ENCODE measurements at regions not wholly inside any gene's neighbourhood (a gene's known extent, or its start where the extent isn't known, plus 50 kb on each side); places are given as distances from the start of the nearest gene placed in this dataset.
"Not testable (repeated sequence)": the region's sequence is repeated elsewhere in the genome, so short reads cannot be mapped to it uniquely, and the experiment has no call there.

DNA sequence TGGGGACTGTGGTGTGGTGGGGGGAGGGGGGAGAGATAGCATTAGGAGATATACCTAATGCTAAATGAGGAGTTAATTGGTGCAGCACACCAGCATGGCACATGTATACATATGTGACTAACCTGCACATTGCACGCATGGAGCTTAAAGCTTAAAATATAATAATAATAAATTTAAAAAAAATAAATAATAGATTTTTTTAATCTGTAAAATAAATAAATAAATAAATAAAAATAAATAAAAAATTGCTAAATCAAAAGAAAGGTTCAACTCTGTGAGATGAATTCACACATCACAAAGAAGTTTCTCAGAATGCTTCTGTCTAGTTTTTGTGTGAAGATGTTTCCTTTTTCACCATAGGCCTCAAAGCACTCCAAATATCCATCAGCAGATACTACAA, 1793.7 kb downstream of the UQCRFS1 start:
- intact Hi-C loops (cut with DNase I); H3K4me1 ChIP-seq (ENCODE audit: control insufficient read depth in 2 of 3, insufficient read depth in 2 of 3, low read depth in 1 of 3, low read length in 3 of 3); H3K9me3 ChIP-seq (ENCODE audit: control insufficient read depth in 2 of 3, insufficient read depth in 1 of 3, low read length in 3 of 3); H3K36me3 ChIP-seq (ENCODE audit: control insufficient read depth in 2 of 3, insufficient read depth in 3 of 3, low read length in 3 of 3); H3K4me3 ChIP-seq (ENCODE audit: low read length in 3 of 3); H3K9ac ChIP-seq (ENCODE audit: low read length in 3 of 3); DNase-seq; FAIRE-seq; H3K27me3 ChIP-seq (ENCODE audit: control insufficient read depth, insufficient read depth, low read length); H3K27ac ChIP-seq (ENCODE audit: low read depth in 2 of 2, low read length in 2 of 2): not testable (repeated sequence)

DNA sequence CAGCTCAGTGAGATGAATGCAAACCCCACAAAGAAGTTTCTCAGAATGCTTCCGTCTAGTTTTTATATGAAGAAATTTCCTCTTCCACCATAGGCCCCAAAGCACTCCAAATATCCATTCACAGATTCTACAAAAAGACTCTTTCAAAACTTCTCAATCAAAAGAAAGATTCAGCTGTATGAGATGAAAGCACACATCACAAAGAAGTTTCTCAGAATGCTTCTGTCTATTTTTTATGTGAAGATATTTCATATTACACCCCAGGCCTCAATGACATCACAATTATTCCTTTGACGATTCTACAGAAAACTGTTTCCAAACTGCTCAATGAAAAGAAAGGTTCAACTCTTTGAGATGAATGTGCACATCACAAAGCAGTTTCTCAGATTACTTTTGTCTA, 1819.4 kb downstream of the UQCRFS1 start:
- intact Hi-C loops (cut with DNase I): no loop called here
- Histone ChIP-seq H3K9me3 (ENCODE audit: control insufficient read depth in 2 of 3, insufficient read depth in 1 of 3, low read length in 3 of 3) (peaks cover 0 to 22% (median 3%) of the 10 kb centered on the region in 3 donors), H3K4me1 (ENCODE audit: control insufficient read depth in 2 of 3, insufficient read depth in 2 of 3, low read depth in 1 of 3, low read length in 3 of 3) (no peaks in the 10 kb centered on the region), H3K9ac (ENCODE audit: low read length in 3 of 3) (no peak overlapping the region), H3K4me3 (ENCODE audit: low read length in 3 of 3) (no peak overlapping the region), H3K27ac (ENCODE audit: low read depth in 2 of 2, low read length in 2 of 2) (no peak overlapping the region), H3K36me3 (ENCODE audit: control insufficient read depth in 2 of 3, insufficient read depth in 3 of 3, low read length in 3 of 3) (no peaks in the 10 kb centered on the region), H3K27me3 (ENCODE audit: control insufficient read depth, insufficient read depth, low read length) (no peaks in the 10 kb centered on the region)
- TF ChIP-seq, protein P1, sequence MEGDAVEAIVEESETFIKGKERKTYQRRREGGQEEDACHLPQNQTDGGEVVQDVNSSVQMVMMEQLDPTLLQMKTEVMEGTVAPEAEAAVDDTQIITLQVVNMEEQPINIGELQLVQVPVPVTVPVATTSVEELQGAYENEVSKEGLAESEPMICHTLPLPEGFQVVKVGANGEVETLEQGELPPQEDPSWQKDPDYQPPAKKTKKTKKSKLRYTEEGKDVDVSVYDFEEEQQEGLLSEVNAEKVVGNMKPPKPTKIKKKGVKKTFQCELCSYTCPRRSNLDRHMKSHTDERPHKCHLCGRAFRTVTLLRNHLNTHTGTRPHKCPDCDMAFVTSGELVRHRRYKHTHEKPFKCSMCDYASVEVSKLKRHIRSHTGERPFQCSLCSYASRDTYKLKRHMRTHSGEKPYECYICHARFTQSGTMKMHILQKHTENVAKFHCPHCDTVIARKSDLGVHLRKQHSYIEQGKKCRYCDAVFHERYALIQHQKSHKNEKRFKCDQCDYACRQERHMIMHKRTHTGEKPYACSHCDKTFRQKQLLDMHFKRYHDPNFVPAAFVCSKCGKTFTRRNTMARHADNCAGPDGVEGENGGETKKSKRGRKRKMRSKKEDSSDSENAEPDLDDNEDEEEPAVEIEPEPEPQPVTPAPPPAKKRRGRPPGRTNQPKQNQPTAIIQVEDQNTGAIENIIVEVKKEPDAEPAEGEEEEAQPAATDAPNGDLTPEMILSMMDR (IDR thresholded peaks at IDR 0.05; ENCODE audit: borderline replicate concordance, extremely low read depth, insufficient read depth): no peak
- DNase-seq: no peak
- FAIRE-seq: no peak

DNA sequence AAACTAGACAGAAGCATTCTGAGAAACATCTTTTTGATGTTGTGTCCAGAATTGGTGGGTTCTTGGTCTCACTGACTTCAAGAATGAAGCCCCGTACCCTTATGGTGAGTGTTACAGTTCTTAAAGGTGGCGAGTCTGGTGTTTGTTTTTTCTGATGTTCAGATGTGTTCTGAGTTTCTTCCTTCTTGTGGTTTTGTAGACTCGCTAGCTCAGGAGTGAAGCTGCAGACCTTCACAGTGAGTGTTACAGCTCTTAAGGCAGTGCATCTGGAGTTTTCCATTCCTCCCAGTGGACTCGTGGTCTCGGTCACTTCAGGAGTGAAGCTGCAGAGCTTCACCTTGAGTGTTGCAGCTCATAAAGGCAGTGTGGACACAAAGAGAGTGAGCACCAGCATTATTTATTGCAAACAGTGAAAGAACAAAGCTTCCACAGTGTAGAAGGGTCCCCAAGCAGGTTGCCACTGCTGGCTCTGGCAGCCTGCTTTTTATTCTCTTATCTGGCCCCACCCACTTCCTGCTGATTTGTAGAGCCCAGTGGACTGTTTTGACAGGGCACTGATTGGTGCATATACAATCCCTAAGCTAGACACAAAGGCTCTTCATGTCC, 1820.8 kb downstream of the UQCRFS1 start:
- Histone ChIP-seq H3K4me1 (ENCODE audit: control insufficient read depth in 2 of 3, insufficient read depth in 2 of 3, low read depth in 1 of 3, low read length in 3 of 3) (no peaks in the 10 kb centered on the region), H3K36me3 (ENCODE audit: control insufficient read depth in 2 of 3, insufficient read depth in 3 of 3, low read length in 3 of 3) (no peaks in the 10 kb centered on the region), H3K4me3 (ENCODE audit: low read length in 3 of 3) (no peak overlapping the region), H3K9me3 (ENCODE audit: control insufficient read depth in 2 of 3, insufficient read depth in 1 of 3, low read length in 3 of 3) (peaks cover 0 to 27% (median 3%) of the 10 kb centered on the region in 3 donors), H3K27me3 (ENCODE audit: control insufficient read depth, insufficient read depth, low read length) (no peaks in the 10 kb centered on the region), H3K27ac (ENCODE audit: low read depth in 2 of 2, low read length in 2 of 2) (no peak overlapping the region), H3K9ac (ENCODE audit: low read length in 3 of 3) (no peak overlapping the region)
- DNase-seq (peak in 1 of 5 donors; percentile 7), FAIRE-seq (no peak)
- intact Hi-C loops (cut with DNase I): no loop called here
- TF ChIP-seq, protein P1 (IDR thresholded peaks at IDR 0.05; ENCODE audit: borderline replicate concordance, extremely low read depth, insufficient read depth): no peak

DNA sequence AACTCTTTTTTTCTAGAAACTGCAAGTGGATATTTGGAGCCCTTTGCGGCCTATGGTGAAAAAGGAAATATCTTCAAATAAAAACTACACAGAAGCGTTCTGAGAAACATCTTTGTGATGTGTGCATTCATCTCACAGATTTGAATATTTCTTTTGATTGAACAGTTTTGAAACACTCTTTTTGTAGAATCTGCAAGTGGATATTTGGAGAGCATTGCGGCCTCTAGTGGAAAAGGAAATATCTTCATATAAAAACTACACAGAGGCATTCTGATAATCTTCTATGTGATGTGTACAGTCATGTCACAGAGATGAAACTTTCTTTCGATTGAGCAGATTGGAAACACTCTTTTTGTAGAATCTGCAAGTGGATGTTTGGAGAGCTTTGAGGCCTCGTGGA, 1833.6 kb downstream of the UQCRFS1 start:
- intact Hi-C loops (cut with DNase I); H3K36me3 ChIP-seq (ENCODE audit: control insufficient read depth in 2 of 3, insufficient read depth in 3 of 3, low read length in 3 of 3); H3K4me3 ChIP-seq (ENCODE audit: low read length in 3 of 3); H3K9ac ChIP-seq (ENCODE audit: low read length in 3 of 3); H3K4me1 ChIP-seq (ENCODE audit: control insufficient read depth in 2 of 3, insufficient read depth in 2 of 3, low read depth in 1 of 3, low read length in 3 of 3); FAIRE-seq; H3K9me3 ChIP-seq (ENCODE audit: control insufficient read depth in 2 of 3, insufficient read depth in 1 of 3, low read length in 3 of 3); DNase-seq; H3K27me3 ChIP-seq (ENCODE audit: control insufficient read depth, insufficient read depth, low read length); H3K27ac ChIP-seq (ENCODE audit: low read depth in 2 of 2, low read length in 2 of 2): not testable (repeated sequence)

DNA sequence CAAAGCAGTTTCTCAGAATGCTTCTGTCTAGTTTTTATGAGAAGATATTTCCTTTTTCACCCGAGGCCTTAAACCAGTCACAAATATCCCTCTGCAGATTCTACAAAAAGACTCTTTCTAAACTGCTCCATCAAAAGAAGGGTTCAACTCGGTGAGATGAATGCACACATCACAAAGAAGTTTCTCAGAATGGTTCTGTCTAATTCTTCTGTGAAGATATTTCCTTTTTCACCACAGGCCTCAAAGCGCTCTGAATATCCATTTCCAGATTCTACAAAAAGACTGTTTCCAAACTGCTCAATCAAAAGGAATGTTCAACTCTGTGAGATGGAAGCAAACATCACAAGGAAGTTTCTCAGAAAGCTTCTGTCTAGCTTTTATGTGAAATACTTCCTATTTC, 1843.3 kb downstream of the UQCRFS1 start:
- H3K4me3 ChIP-seq (ENCODE audit: low read length in 3 of 3); FAIRE-seq; H3K27ac ChIP-seq (ENCODE audit: low read depth in 2 of 2, low read length in 2 of 2); H3K4me1 ChIP-seq (ENCODE audit: control insufficient read depth in 2 of 3, insufficient read depth in 2 of 3, low read depth in 1 of 3, low read length in 3 of 3); intact Hi-C loops (cut with DNase I); DNase-seq; H3K9ac ChIP-seq (ENCODE audit: low read length in 3 of 3); H3K36me3 ChIP-seq (ENCODE audit: control insufficient read depth in 2 of 3, insufficient read depth in 3 of 3, low read length in 3 of 3); H3K27me3 ChIP-seq (ENCODE audit: control insufficient read depth, insufficient read depth, low read length): not testable (repeated sequence)
- peaks cover 4 to 14% (median 5%) of the 10 kb centered on the region in 3 donors for H3K9me3 ChIP-seq (ENCODE audit: control insufficient read depth in 2 of 3, insufficient read depth in 1 of 3, low read length in 3 of 3)

DNA sequence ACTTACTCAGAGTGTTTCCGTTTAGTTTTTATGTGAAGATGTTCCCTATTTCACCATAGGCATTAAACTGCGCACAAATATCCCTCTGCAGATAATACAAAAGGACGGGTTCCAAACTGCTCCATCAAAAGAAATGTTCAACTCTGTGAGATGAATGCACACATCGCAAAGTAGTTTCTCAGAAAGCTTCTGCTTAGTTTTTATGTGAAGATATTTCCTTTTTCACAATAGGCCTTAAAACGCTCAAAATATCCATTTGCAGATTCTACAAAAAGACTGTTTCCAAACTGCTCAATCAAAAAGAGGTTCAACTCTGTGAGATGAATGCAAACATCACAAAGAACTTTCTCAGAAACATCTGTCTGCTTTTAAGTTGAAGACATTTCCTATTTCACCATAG, 1850.5 kb downstream of the UQCRFS1 start:
- H3K9me3 ChIP-seq (ENCODE audit: control insufficient read depth in 2 of 3, insufficient read depth in 1 of 3, low read length in 3 of 3): peaks cover 1 to 51% (median 3%) of the 10 kb centered on the region in 3 donors
- H3K4me3 ChIP-seq (ENCODE audit: low read length in 3 of 3): not testable (repeated sequence)

DNA sequence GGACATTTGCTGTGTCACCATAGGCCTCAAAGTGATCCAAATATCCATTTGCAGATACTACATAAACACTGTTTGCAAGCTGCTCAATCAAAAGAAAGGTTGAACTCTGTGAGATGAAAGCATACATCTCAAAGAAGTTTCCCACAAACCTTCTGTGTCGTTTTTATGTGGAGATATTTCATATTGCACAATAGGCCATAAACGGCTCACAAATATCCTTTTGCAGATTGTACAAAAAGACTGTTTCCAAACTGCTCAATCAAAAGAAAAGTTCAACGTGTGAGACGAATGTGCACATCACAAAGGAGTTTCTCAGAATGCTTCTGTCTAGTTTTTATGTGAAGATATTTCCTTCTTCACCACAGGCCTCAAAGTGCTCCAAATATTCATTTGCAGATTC, 1857.4 kb downstream of the UQCRFS1 start:
- intact Hi-C loops (cut with DNase I); H3K27me3 ChIP-seq (ENCODE audit: control insufficient read depth, insufficient read depth, low read length); H3K4me3 ChIP-seq (ENCODE audit: low read length in 3 of 3); DNase-seq; H3K36me3 ChIP-seq (ENCODE audit: control insufficient read depth in 2 of 3, insufficient read depth in 3 of 3, low read length in 3 of 3); H3K9ac ChIP-seq (ENCODE audit: low read length in 3 of 3); H3K4me1 ChIP-seq (ENCODE audit: control insufficient read depth in 2 of 3, insufficient read depth in 2 of 3, low read depth in 1 of 3, low read length in 3 of 3); H3K27ac ChIP-seq (ENCODE audit: low read depth in 2 of 2, low read length in 2 of 2); FAIRE-seq: not testable (repeated sequence)
- H3K9me3 ChIP-seq (ENCODE audit: control insufficient read depth in 2 of 3, insufficient read depth in 1 of 3, low read length in 3 of 3): peaks cover 0 to 74% (median 12%) of the 10 kb centered on the region in 3 donors

More for the DNA sequence above, 1850.5 kb downstream of the UQCRFS1 start:
- DNase-seq; FAIRE-seq; H3K36me3 ChIP-seq (ENCODE audit: control insufficient read depth in 2 of 3, insufficient read depth in 3 of 3, low read length in 3 of 3); H3K27ac ChIP-seq (ENCODE audit: low read depth in 2 of 2, low read length in 2 of 2); H3K27me3 ChIP-seq (ENCODE audit: control insufficient read depth, insufficient read depth, low read length); intact Hi-C loops (cut with DNase I); H3K9ac ChIP-seq (ENCODE audit: low read length in 3 of 3); H3K4me1 ChIP-seq (ENCODE audit: control insufficient read depth in 2 of 3, insufficient read depth in 2 of 3, low read depth in 1 of 3, low read length in 3 of 3): not testable (repeated sequence)

Data from kidney (tissue), 13 donors.